Activated CD4-positive, alpha-beta memory T cell treated with anti-CD3 and anti-CD28 coated beads, Interleukin-2, amount 10 ng/mL, durations not matched to agents 7 days and 5 days (primary cell): ENCODE measurements at regions not wholly inside any gene's neighbourhood (a gene's known extent, or its start where the extent isn't known, plus 50 kb on each side); places are given as distances from the start of the nearest gene placed in this dataset.
"Not testable (repeated sequence)": the region's sequence is repeated elsewhere in the genome, so short reads cannot be mapped to it uniquely, and the experiment has no call there.

Experiments
- CTCF ChIA-PET: fragments of 350-600 bp; sonication (Branson Sonifier 250); formaldehyde crosslinking; loops from one replicate; lab custom pipeline; 2021; ENCODE audit warnings: antibody characterized with exemption, inconsistent platforms; lab: Charles Lee
- POLR2A ChIA-PET: fragments of 350-600 bp; sonication (Branson Sonifier 250); formaldehyde crosslinking; loops from one replicate; lab custom pipeline; 2021; ENCODE audit warnings: antibody characterized with exemption; lab: Charles Lee
- DNase-seq: peaks from one replicate; pipeline ENCODE4 v3.0.0-alpha.2; 2020
- H3K27ac Mint-ChIP-seq: one replicate; pipeline ENCODE4 v1.8.0; 2021; ENCODE audit warnings: mild to moderate bottlenecking, mixed read lengths
- H3K27me3 Mint-ChIP-seq: one replicate; pipeline ENCODE4 v1.8.0; 2021; ENCODE audit warnings: mixed read lengths
- H3K36me3 Mint-ChIP-seq: one replicate; pipeline ENCODE4 v1.8.0; 2021; ENCODE audit warnings: low read depth, mixed read lengths
- H3K4me1 Mint-ChIP-seq: one replicate; pipeline ENCODE4 v1.8.0; 2021; ENCODE audit warnings: mixed read lengths
- H3K4me3 Mint-ChIP-seq: one replicate; pipeline ENCODE4 v1.8.0; 2021; ENCODE audit warnings: mild to moderate bottlenecking, mixed read lengths
- H3K9me3 Mint-ChIP-seq: one replicate; pipeline ENCODE4 v1.8.0; 2021; ENCODE audit warnings: mixed read lengths

DNA sequence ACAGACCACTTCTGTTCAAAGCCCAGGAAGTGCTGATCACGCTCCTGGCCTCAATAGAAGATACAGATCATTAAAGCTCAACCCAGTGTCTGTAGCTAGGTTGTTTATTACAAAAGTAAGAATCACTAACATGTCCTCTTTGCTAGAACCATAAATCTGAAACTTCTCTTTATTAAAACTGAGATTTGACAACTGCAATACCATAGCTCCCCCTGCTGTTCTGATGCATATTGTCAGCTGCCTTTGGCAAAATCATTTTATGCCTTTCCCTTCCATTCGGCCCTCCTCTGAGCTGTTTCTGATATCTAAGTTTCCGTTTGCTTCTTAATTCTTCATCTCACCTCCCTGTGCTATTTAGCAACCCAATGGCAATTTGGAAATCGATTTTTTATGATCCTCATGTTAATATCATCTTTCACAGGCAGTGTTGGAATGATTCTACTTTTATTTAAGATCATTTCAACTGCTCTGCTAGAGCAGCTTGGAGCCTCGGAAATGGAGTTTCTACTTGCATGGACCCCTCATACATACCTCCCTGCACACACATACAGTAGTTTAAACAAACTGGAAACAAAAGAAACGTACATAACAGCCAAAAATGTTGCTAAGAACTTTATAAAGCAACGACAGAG lies 998.8 kb downstream of the MAT2B start:
- POLR2A ChIA-PET: no interaction called here
- no peaks in the 10 kb centered on the region for H3K4me1 Mint-ChIP-seq
- H3K27ac Mint-ChIP-seq: no peak overlapping the region
- CTCF ChIA-PET: interaction anchor here (0.9 to 2.1 kb wide), 9 partner anchors 9 to 942 kb away, joined by 3 to 11 read pairs (median 4); no protein-coding TSS in a partner anchor
- H3K36me3 Mint-ChIP-seq: no peaks in the 10 kb centered on the region
- no peaks in the 10 kb centered on the region for H3K27me3 Mint-ChIP-seq
- H3K9me3 Mint-ChIP-seq: no peaks in the 10 kb centered on the region
- H3K4me3 Mint-ChIP-seq: no peak overlapping the region
- no peak for DNase-seq

DNA sequence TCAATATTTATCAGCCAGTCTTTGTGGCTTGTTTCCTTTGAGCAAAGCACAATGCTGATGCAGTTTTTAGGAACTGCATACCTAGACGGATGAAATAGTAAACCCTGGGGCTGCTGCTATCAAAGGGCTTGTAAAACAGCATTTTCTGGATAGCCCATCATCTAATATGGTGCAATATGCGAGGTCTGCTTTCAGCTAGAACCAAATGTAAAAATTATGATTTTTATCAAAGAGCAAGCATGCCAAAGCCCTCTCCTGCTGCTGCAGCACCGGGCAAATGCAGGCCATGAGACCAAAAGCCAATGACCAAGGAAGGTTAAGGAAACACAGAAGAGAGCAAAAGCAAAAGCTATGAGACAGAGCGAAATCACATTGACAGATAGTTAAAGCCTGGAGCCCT lies 1000.4 kb downstream of the MAT2B start:
- H3K27me3 Mint-ChIP-seq: no peaks in the 10 kb centered on the region
- H3K4me1 Mint-ChIP-seq: no peaks in the 10 kb centered on the region
- no peak for DNase-seq
- POLR2A ChIA-PET: no interaction called here
- CTCF ChIA-PET: interaction anchor here (0.6 kb wide), 1 partner anchor 20 kb away, joined by 3 read pairs; no protein-coding TSS in a partner anchor
- H3K27ac Mint-ChIP-seq: no peak overlapping the region
- no peaks in the 10 kb centered on the region for H3K36me3 Mint-ChIP-seq
- H3K4me3 Mint-ChIP-seq: no peak overlapping the region
- no peaks in the 10 kb centered on the region for H3K9me3 Mint-ChIP-seq

- Mint-ChIP-seq H3K9me3 (peaks cover 3% of the 10 kb centered on the region), H3K4me3 (no peak overlapping the region), H3K27me3 (no peaks in the 10 kb centered on the region), H3K36me3 (no peaks in the 10 kb centered on the region), H3K4me1 (no peaks in the 10 kb centered on the region), H3K27ac (no peak overlapping the region)
- ChIA-PET CTCF (no interaction called here), POLR2A (no interaction called here)
- no peak for DNase-seq
Measured at GRCh38 chr5:164518067-164518740, 1012.8 kb downstream of the MAT2B start.

DNA sequence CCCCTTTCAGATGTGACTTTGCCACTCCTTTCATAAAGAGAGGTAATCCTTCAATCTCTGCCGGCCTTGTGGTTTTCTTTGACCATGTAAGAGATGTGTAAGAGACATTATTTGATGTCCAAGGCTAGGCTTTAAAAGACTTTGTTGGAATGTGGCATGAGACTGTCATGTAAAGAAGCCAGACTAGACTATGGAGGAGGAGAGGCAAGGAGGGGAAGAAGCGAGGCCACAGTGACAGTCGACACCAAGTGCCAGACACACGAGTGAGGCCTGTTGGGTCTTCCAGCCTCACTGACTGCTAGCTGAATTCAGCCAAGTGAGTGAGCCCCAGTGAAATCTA lies 1013.3 kb downstream of the MAT2B start:
- Mint-ChIP-seq H3K4me1 (no peaks in the 10 kb centered on the region), H3K4me3 (no peak overlapping the region), H3K27ac (no peak overlapping the region), H3K27me3 (no peaks in the 10 kb centered on the region), H3K36me3 (no peaks in the 10 kb centered on the region), H3K9me3 (peaks cover 3% of the 10 kb centered on the region)
- ChIA-PET POLR2A (no interaction called here), CTCF (no interaction called here)
- no peak for DNase-seq

GRCh38 chr5:164532235-164532900 lies 1026.9 kb downstream of the MAT2B start:
- Mint-ChIP-seq H3K27ac (no peak overlapping the region), H3K4me1 (no peaks in the 10 kb centered on the region), H3K36me3 (no peaks in the 10 kb centered on the region), H3K9me3 (no peaks in the 10 kb centered on the region), H3K27me3 (no peaks in the 10 kb centered on the region), H3K4me3 (no peak overlapping the region)
- ChIA-PET POLR2A (no interaction called here), CTCF (no interaction called here)
- DNase-seq: no peak

DNA sequence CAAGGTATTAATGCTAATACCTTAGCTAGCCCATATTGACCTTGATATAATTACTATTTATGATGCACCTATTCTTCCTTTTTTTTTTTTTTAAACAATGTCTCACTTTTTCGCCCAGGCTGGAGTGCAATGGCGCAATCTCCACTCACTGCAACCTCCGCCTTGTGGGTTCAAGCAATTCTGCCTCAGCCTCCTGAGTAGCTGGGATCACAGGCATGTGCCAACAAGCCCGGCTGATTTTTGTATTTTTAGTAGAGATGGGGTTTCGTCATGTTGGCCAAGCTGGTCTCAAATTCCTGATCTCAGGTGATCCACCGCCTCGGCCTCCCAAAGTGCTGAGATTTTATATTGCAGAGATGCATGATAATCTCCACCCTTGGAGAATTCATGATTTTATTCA lies 1028.0 kb downstream of the MAT2B start:
- H3K9me3 Mint-ChIP-seq, H3K36me3 Mint-ChIP-seq, DNase-seq, H3K27me3 Mint-ChIP-seq, H3K4me1 Mint-ChIP-seq, POLR2A ChIA-PET, H3K4me3 Mint-ChIP-seq, CTCF ChIA-PET, H3K27ac Mint-ChIP-seq: not testable (repeated sequence)

DNA sequence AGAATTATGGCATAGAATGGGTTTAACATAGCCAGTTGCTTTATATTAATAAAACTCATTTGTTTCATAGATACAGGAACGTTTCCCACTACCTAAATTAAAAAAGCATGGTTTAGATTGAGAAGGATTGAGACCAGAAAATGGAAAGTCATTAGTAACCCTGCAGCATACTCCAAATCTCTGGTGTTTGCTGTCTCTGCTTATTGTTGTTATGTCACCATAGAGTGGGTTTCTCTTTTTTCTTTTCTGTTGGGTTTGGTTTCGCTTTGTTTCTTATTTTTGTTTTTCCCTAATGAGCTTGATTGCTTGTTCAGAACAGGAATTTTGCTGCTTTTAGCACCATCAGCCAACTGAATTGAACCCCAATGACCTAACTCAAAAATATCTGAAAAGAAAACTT lies 1034.8 kb downstream of the MAT2B start:
- no peak overlapping the region for H3K4me3 Mint-ChIP-seq
- no peak for DNase-seq
- ChIA-PET POLR2A (no interaction called here), CTCF (no interaction called here)
- H3K27ac Mint-ChIP-seq: no peak overlapping the region
- no peaks in the 10 kb centered on the region for H3K27me3 Mint-ChIP-seq
- H3K4me1 Mint-ChIP-seq: no peaks in the 10 kb centered on the region
- H3K9me3 Mint-ChIP-seq: peaks cover 4% of the 10 kb centered on the region
- H3K36me3 Mint-ChIP-seq: no peaks in the 10 kb centered on the region

- no peaks in the 10 kb centered on the region for H3K4me1 Mint-ChIP-seq
- CTCF ChIA-PET: no interaction called here
- DNase-seq: no peak
- H3K27ac Mint-ChIP-seq: no peak overlapping the region
- peaks cover 9% of the 10 kb centered on the region for H3K9me3 Mint-ChIP-seq
- H3K27me3 Mint-ChIP-seq: no peaks in the 10 kb centered on the region
- H3K36me3 Mint-ChIP-seq: no peaks in the 10 kb centered on the region
- no peak overlapping the region for H3K4me3 Mint-ChIP-seq
- POLR2A ChIA-PET: no interaction called here
Measured at GRCh38 chr5:164545507-164545906, 1040.1 kb downstream of the MAT2B start.

DNA sequence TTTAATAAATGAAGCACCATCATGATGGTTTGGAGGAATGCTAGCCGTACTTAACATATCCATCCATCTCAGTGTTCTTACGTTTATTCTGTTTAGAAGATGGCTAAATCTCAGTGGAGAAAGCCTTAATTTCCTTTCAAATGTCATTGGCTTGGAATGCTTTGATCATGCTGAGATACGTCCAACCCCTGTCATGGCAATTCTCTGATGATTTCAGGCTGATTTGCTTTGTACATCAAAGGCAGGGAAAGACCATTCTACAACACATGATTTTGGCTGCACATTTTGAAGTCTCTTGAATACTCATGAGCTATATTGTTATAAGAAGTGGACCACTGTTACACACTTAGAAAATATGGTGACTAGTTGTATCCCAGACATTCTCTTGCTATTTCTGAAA lies 1048.4 kb downstream of the MAT2B start:
- CTCF ChIA-PET: no interaction called here
- no peaks in the 10 kb centered on the region for H3K4me1 Mint-ChIP-seq
- no peaks in the 10 kb centered on the region for H3K36me3 Mint-ChIP-seq
- DNase-seq: no peak
- H3K9me3 Mint-ChIP-seq: peaks cover 1% of the 10 kb centered on the region
- H3K27ac Mint-ChIP-seq: no peak overlapping the region
- POLR2A ChIA-PET: no interaction called here
- no peaks in the 10 kb centered on the region for H3K27me3 Mint-ChIP-seq
- H3K4me3 Mint-ChIP-seq: no peak overlapping the region

DNA sequence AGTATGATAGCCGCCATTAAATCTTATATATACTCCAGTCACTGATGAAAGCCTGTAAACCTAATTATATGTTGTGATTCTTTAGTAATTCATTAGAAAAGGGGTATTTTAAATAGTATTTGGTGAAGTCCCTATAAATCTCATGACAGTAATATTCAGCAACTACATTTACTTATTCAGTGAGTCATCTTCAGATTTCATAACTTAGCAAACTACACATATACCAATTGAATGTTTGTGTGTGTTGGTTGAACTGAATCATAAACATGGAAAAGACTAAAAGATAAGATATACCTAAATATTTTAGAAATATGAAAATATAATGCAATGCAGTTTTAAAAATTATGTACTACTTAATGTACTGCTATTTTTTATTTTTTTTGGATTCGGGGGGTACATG lies 1050.4 kb downstream of the MAT2B start:
- no peak for DNase-seq
- Mint-ChIP-seq H3K4me1 (no peaks in the 10 kb centered on the region), H3K27ac (no peak overlapping the region), H3K9me3 (peaks cover 1% of the 10 kb centered on the region), H3K36me3 (no peaks in the 10 kb centered on the region), H3K27me3 (no peaks in the 10 kb centered on the region), H3K4me3 (no peak overlapping the region)
- ChIA-PET POLR2A (no interaction called here), CTCF (no interaction called here)

DNA sequence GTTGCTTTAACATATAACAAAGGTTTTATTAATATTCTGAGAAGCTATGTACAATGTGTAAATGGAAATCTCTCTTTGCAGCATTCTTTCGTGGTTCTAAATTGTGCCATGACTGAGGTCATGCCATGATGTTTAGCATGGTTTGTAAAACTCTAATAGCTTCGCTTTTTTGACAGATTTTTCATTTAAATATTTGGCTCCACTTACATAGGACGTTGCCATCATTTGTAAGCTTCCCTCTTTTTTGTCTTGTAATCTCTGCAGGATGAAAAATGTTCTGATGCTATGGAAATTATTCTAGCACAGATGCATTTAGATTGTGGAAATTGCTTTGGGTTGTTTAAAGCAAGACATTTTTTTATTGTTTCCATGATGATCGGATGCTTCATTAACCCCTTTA lies 1054.8 kb downstream of the MAT2B start:
- Mint-ChIP-seq H3K9me3 (no peaks in the 10 kb centered on the region), H3K4me3 (no peak overlapping the region), H3K4me1 (no peaks in the 10 kb centered on the region), H3K27ac (no peak overlapping the region), H3K27me3 (no peaks in the 10 kb centered on the region), H3K36me3 (no peaks in the 10 kb centered on the region)
- ChIA-PET CTCF (no interaction called here), POLR2A (no interaction called here)
- no peak for DNase-seq

DNA sequence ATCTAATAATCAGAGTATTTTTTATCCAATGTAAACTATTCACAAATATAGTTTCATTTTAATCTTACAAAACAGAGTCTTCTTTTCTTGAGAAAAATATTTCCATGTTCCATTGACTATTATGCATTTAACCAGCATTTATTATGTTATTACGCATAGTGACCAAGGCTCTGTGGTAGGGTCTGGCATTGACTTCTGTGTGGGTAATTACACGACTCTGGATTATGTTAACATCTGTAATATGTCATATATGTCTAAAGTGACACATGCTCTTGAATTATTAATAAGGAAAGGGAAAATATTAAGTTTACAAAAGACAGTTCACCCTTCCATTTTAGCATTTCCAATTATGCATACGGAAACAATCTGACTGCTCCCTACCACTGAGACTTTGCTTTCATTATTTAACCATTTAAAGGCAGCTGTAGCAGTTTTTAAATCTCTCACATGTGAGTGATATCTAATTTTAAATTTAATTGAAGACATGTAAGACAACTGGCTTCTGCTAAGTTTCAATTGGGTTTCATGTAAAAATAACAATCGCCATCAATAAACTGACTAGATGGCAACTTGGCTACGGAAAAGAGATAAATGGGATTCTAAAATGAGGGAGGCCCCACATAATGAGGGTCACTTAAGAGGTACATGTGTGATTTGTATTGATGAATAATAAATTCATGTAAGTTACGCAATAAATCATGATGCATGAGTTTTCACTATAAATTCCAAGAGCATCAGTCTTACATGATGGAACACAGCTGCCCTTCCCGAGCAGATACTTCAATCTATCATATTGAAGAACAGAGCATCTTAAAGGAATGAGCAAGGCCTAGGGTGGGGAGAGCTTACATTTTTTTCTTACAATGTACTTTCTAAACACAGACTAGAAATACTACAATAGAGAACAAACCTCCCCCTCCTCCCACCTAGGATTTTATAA lies 1056.8 kb downstream of the MAT2B start:
- Mint-ChIP-seq H3K36me3 (no peaks in the 10 kb centered on the region), H3K27ac (no peak overlapping the region), H3K9me3 (no peaks in the 10 kb centered on the region), H3K4me1 (no peaks in the 10 kb centered on the region), H3K27me3 (no peaks in the 10 kb centered on the region), H3K4me3 (no peak overlapping the region)
- ChIA-PET CTCF (no interaction called here), POLR2A (no interaction called here)
- DNase-seq: no peak

GRCh38 chr5:164563370-164563769 lies 1058.0 kb downstream of the MAT2B start:
- Mint-ChIP-seq H3K9me3 (no peaks in the 10 kb centered on the region), H3K27me3 (no peaks in the 10 kb centered on the region), H3K36me3 (no peaks in the 10 kb centered on the region), H3K27ac (no peak overlapping the region), H3K4me3 (no peak overlapping the region), H3K4me1 (no peaks in the 10 kb centered on the region)
- ChIA-PET POLR2A (no interaction called here), CTCF (no interaction called here)
- DNase-seq: no peak
